Trophoblast cell (in vitro differentiated cells and primary cell): ENCODE measurements at regions not wholly inside any gene's neighbourhood (a gene's known extent, or its start where the extent isn't known, plus 50 kb on each side); places are given as distances from the start of the nearest gene placed in this dataset.

Experiments used
- DNase-seq, 2 donors: peaks; one replicate each; pipeline ENCODE4 v3.0.0-alpha.2; 2016
- H2AFZ ChIP-seq: 2 replicates; pipeline ENCODE4 v1.6.1; 2013; ENCODE audit warnings: low read length, moderate library complexity, mild to moderate bottlenecking; ENCODE audit not compliant: insufficient read depth, poor library complexity
- H2AK5ac ChIP-seq: 2 replicates; pipeline ENCODE4 v1.6.1; 2013; ENCODE audit warnings: mild to moderate bottlenecking, low read length
- H2BK120ac ChIP-seq: 2 replicates; pipeline ENCODE4 v1.6.1; 2013; ENCODE audit warnings: low read length, mild to moderate bottlenecking, moderate library complexity; ENCODE audit not compliant: insufficient read depth, poor library complexity
- H2BK12ac ChIP-seq: 2 replicates; pipeline ENCODE4 v1.6.1; 2013; ENCODE audit warnings: mild to moderate bottlenecking, low read length, moderate library complexity
- H2BK5ac ChIP-seq: 2 replicates; pipeline ENCODE4 v1.6.1; 2013; ENCODE audit warnings: low read length, low read depth, moderate library complexity, mild to moderate bottlenecking; ENCODE audit not compliant: poor library complexity
- H3K14ac ChIP-seq: 2 replicates; pipeline ENCODE4 v1.6.1; 2013; ENCODE audit warnings: mild to moderate bottlenecking, low read length
- H3K18ac ChIP-seq: 2 replicates; pipeline ENCODE4 v1.6.1; 2013; ENCODE audit warnings: mild to moderate bottlenecking, low read length
- H3K23ac ChIP-seq: 2 replicates; pipeline ENCODE4 v1.6.1; 2013; ENCODE audit warnings: low read length
- H3K27ac ChIP-seq: 2 replicates; pipeline ENCODE4 v1.5.1; 2013; ENCODE audit warnings: low read depth, mild to moderate bottlenecking, inconsistent platforms, low read length, moderate library complexity
- H3K27me3 ChIP-seq: 2 replicates; pipeline ENCODE4 v1.6.1; 2013; ENCODE audit warnings: inconsistent platforms, mild to moderate bottlenecking, low read length, moderate library complexity; ENCODE audit not compliant: insufficient read depth
- H3K36me3 ChIP-seq, 2 experiments: 1 replicate in 1 of 2; 2 replicates in 1 of 2; pipeline ENCODE4 v1.6.1; 2013; ENCODE audit warnings: low read length in 2 of 2, mild to moderate bottlenecking in 2 of 2, moderate library complexity in 1 of 2; ENCODE audit not compliant: insufficient read depth in 2 of 2, control insufficient read depth in 1 of 2
- H3K4ac ChIP-seq: 2 replicates; pipeline ENCODE4 v1.6.1; 2013; ENCODE audit warnings: low read depth, mild to moderate bottlenecking, low read length, moderate library complexity
- H3K4me1 ChIP-seq, 2 experiments: 1 replicate in 1 of 2; 2 replicates in 1 of 2; pipeline ENCODE4 v1.6.1; 2013; ENCODE audit warnings: low read length in 2 of 2, mild to moderate bottlenecking in 2 of 2, moderate library complexity in 1 of 2; ENCODE audit not compliant: insufficient read depth in 2 of 2, control insufficient read depth in 1 of 2
- H3K4me2 ChIP-seq: 2 replicates; pipeline ENCODE4 v1.6.1; 2013; ENCODE audit warnings: inconsistent platforms, mild to moderate bottlenecking, low read length, moderate library complexity
- H3K4me3 ChIP-seq: 2 replicates; pipeline ENCODE4 v1.5.1; 2013; ENCODE audit warnings: mild to moderate bottlenecking, low read depth, low read length, inconsistent platforms
- H3K79me1 ChIP-seq: one replicate; pipeline ENCODE4 v1.6.1; 2013; ENCODE audit warnings: low read length
- H3K79me2 ChIP-seq: 2 replicates; pipeline ENCODE4 v1.6.1; 2013; ENCODE audit warnings: low read length, mild to moderate bottlenecking; ENCODE audit not compliant: control insufficient read depth, insufficient read depth, poor library complexity
- H3K9ac ChIP-seq: 2 replicates; pipeline ENCODE4 v1.6.1; 2013; ENCODE audit warnings: mild to moderate bottlenecking, low read length
- H3K9me3 ChIP-seq: 2 replicates; pipeline ENCODE4 v1.6.1; 2013; ENCODE audit warnings: low read depth, mild to moderate bottlenecking, control low read depth, inconsistent platforms, low read length; ENCODE audit not compliant: insufficient read depth
- H4K12ac ChIP-seq: 2 replicates; pipeline ENCODE4 v1.6.1; 2013; ENCODE audit warnings: low read depth, mild to moderate bottlenecking, low read length, moderate library complexity
- H4K8ac ChIP-seq: 2 replicates; pipeline ENCODE4 v1.6.1; 2013; ENCODE audit warnings: low read depth, mild to moderate bottlenecking, low read length, moderate library complexity
- H4K91ac ChIP-seq: one replicate; pipeline ENCODE4 v1.6.1; 2013; ENCODE audit warnings: low read depth, mild to moderate bottlenecking, low read length, moderate library complexity
- WGBS: extraction: QIAGEN DNeasy Blood & Tissue Kit; methylation state at CpG from one replicate; pipeline ENCODE4 v1.1.7; 2013; ENCODE audit warnings: missing lambda C conversion rate; ENCODE audit not compliant: insufficient read length, insufficient coverage; ENCODE audit errors: extremely low coverage; 5-methylcytosine and 5-hydroxymethylcytosine counted together

- Histone ChIP-seq H2BK5ac (no peak overlapping the region), H3K36me3 (no peaks in the 10 kb centered on the region), H3K4me1 (no peaks in the 10 kb centered on the region), H3K27ac (no peak overlapping the region), H3K4ac (no peak overlapping the region), H3K18ac (no peak overlapping the region), H2AK5ac (no peak overlapping the region), H4K12ac (no peak overlapping the region), H3K4me2 (no peak overlapping the region), H2BK12ac (no peak overlapping the region), H3K9ac (no peak overlapping the region), H4K91ac (no peak overlapping the region), H2AFZ (no peak overlapping the region), H2BK120ac (no peak overlapping the region), H3K79me1 (no peaks in the 10 kb centered on the region), H3K23ac (no peak overlapping the region), H3K4me3 (no peak overlapping the region), H4K8ac (no peak overlapping the region), H3K9me3 (no peaks in the 10 kb centered on the region), H3K14ac (no peak overlapping the region), H3K27me3 (no peaks in the 10 kb centered on the region), H3K79me2 (no peaks in the 10 kb centered on the region)
- no CpG with 5 or more reads among the region's 2 CpGs for WGBS
- DNase-seq, result no peak
Observed at GRCh38 chr13:83009987-83010386, 872.3 kb downstream of the SLITRK1 start.

GRCh38 chr13:83008212-83008929 is 873.9 kb downstream of the SLITRK1 start:
- no peak overlapping the region for H4K91ac ChIP-seq
- H3K4me2 ChIP-seq, result no peak overlapping the region
- no peaks in the 10 kb centered on the region for H3K9me3 ChIP-seq
- H4K8ac ChIP-seq, result no peak overlapping the region
- H2BK12ac ChIP-seq, result no peak overlapping the region
- no peak overlapping the region for H2BK120ac ChIP-seq
- no peaks in the 10 kb centered on the region for H3K4me1 ChIP-seq
- no peaks in the 10 kb centered on the region for H3K27me3 ChIP-seq
- H3K14ac ChIP-seq, result no peak overlapping the region
- H3K36me3 ChIP-seq, result no peaks in the 10 kb centered on the region
- no peak overlapping the region for H2AK5ac ChIP-seq
- no peak overlapping the region for H3K4ac ChIP-seq
- no peak overlapping the region for H3K9ac ChIP-seq
- H3K27ac ChIP-seq, result no peak overlapping the region
- H2AFZ ChIP-seq, result no peak overlapping the region
- H3K23ac ChIP-seq, result no peak overlapping the region
- no peak overlapping the region for H3K4me3 ChIP-seq
- no peaks in the 10 kb centered on the region for H3K79me2 ChIP-seq
- DNase-seq, result no peak
- no peak overlapping the region for H4K12ac ChIP-seq
- H3K79me1 ChIP-seq, result no peaks in the 10 kb centered on the region
- no peak overlapping the region for H3K18ac ChIP-seq
- no CpG with 5 or more reads among the region's 3 CpGs for WGBS
- no peak overlapping the region for H2BK5ac ChIP-seq

GRCh38 chr13:83007226-83007625 is 875.0 kb downstream of the SLITRK1 start:
- no peak overlapping the region for H3K4ac ChIP-seq
- no peak overlapping the region for H2BK5ac ChIP-seq
- no peaks in the 10 kb centered on the region for H3K79me1 ChIP-seq
- H3K9ac ChIP-seq, result no peak overlapping the region
- no peak overlapping the region for H3K14ac ChIP-seq
- H2BK12ac ChIP-seq, result no peak overlapping the region
- no peak for DNase-seq
- no peak overlapping the region for H4K12ac ChIP-seq
- H3K23ac ChIP-seq, result no peak overlapping the region
- H3K4me2 ChIP-seq, result no peak overlapping the region
- H4K8ac ChIP-seq, result no peak overlapping the region
- H3K9me3 ChIP-seq, result no peaks in the 10 kb centered on the region
- no peak overlapping the region for H2AFZ ChIP-seq
- no peak overlapping the region for H3K18ac ChIP-seq
- no peak overlapping the region for H4K91ac ChIP-seq
- H3K4me1 ChIP-seq, result no peaks in the 10 kb centered on the region
- no peaks in the 10 kb centered on the region for H3K36me3 ChIP-seq
- H3K79me2 ChIP-seq, result no peaks in the 10 kb centered on the region
- no peak overlapping the region for H2BK120ac ChIP-seq
- no peak overlapping the region for H2AK5ac ChIP-seq
- no peak overlapping the region for H3K27ac ChIP-seq
- H3K27me3 ChIP-seq, result no peaks in the 10 kb centered on the region
- no peak overlapping the region for H3K4me3 ChIP-seq

- Histone ChIP-seq H2AK5ac (no peak overlapping the region), H3K4me2 (no peak overlapping the region), H2BK120ac (no peak overlapping the region), H4K12ac (no peak overlapping the region), H3K27me3 (no peaks in the 10 kb centered on the region), H3K27ac (no peak overlapping the region), H3K18ac (no peak overlapping the region), H4K91ac (no peak overlapping the region), H3K14ac (no peak overlapping the region), H3K23ac (no peak overlapping the region), H3K4ac (no peak overlapping the region), H3K36me3 (no peaks in the 10 kb centered on the region), H3K4me3 (no peak overlapping the region), H4K8ac (no peak overlapping the region), H3K79me2 (no peaks in the 10 kb centered on the region), H2BK12ac (no peak overlapping the region), H3K9ac (no peak overlapping the region), H2AFZ (no peak overlapping the region), H3K79me1 (no peaks in the 10 kb centered on the region), H3K9me3 (no peaks in the 10 kb centered on the region), H2BK5ac (no peak overlapping the region), H3K4me1 (no peaks in the 10 kb centered on the region)
- DNase-seq, result no peak
Observed at GRCh38 chr13:83003185-83003584, 879.1 kb downstream of the SLITRK1 start.
